GM21423 (cell line): ENCODE measurements at regions not wholly inside any gene's neighbourhood (a gene's known extent, or its start where the extent isn't known, plus 50 kb on each side); places are given as distances from the start of the nearest gene placed in this dataset.
"Not testable (repeated sequence)": the region's sequence is repeated elsewhere in the genome, so short reads cannot be mapped to it uniquely, and the experiment has no call there.

ENCODE experiments used
- ATAC-seq: cut with Tn5 transposase; IDR thresholded peaks from one replicate; pipeline ENCODE4 v1.9.1; 2021; ENCODE audit warnings: mild to moderate bottlenecking, moderate library complexity; ENCODE audit not compliant: unreplicated experiment

- ATAC-seq: no peak
These were observed 138.6 kb upstream of the RASA1 start for GRCh38 chr5:87129046-87129445.

GRCh38 chr5:87132696-87133095 lies 135.0 kb upstream of the RASA1 start:
- no peak for ATAC-seq

GRCh38 chr5:87134513-87134912 lies 133.2 kb upstream of the RASA1 start:
- not testable (repeated sequence) for ATAC-seq

GRCh38 chr5:87136096-87136495 lies 131.6 kb upstream of the RASA1 start:
- no peak for ATAC-seq

GRCh38 chr5:87136733-87137132 lies 130.9 kb upstream of the RASA1 start:
- no peak for ATAC-seq

- no peak for ATAC-seq
These were observed 130.4 kb upstream of the RASA1 start for GRCh38 chr5:87137283-87137682.

- no peak for ATAC-seq
These were observed 129.4 kb upstream of the RASA1 start for GRCh38 chr5:87138091-87138805.

GRCh38 chr5:87139795-87140194 lies 127.9 kb upstream of the RASA1 start:
- no peak for ATAC-seq

GRCh38 chr5:87141544-87141943 lies 126.1 kb upstream of the RASA1 start:
- no peak for ATAC-seq

- not testable (repeated sequence) for ATAC-seq
These were observed 121.8 kb upstream of the RASA1 start for GRCh38 chr5:87145853-87146252.

GRCh38 chr5:87147441-87147840 lies 120.2 kb upstream of the RASA1 start:
- ATAC-seq: no peak

GRCh38 chr5:87150630-87151029 lies 117.1 kb upstream of the RASA1 start:
- no peak for ATAC-seq

GRCh38 chr5:87151547-87151946 lies 116.1 kb upstream of the RASA1 start:
- no peak for ATAC-seq

- no peak for ATAC-seq
These were observed 114.8 kb upstream of the RASA1 start for GRCh38 chr5:87152886-87153285.

- ATAC-seq: no peak
These were observed 113.5 kb upstream of the RASA1 start for GRCh38 chr5:87154191-87154590.

- ATAC-seq: no peak
These were observed 112.6 kb upstream of the RASA1 start for GRCh38 chr5:87155106-87155505.

- ATAC-seq: no peak
These were observed 111.1 kb upstream of the RASA1 start for GRCh38 chr5:87156631-87157030.

- ATAC-seq: no peak
These were observed 103.3 kb upstream of the RASA1 start for GRCh38 chr5:87164409-87164808.

GRCh38 chr5:87169300-87169991 lies 98.2 kb upstream of the RASA1 start:
- ATAC-seq: no peak

GRCh38 chr5:87170799-87171198 lies 96.9 kb upstream of the RASA1 start:
- ATAC-seq: no peak

GRCh38 chr5:87182649-87183048 lies 85.0 kb upstream of the RASA1 start:
- no peak for ATAC-seq

GRCh38 chr5:87183896-87184295 lies 83.8 kb upstream of the RASA1 start:
- no peak for ATAC-seq

- no peak for ATAC-seq
These were observed 83.1 kb upstream of the RASA1 start for GRCh38 chr5:87184605-87185004.
